ENCODE measurements at regions not wholly inside any gene's neighbourhood (a gene's known extent, or its start where the extent isn't known, plus 50 kb on each side); places are given as distances from the start of the nearest gene placed in this dataset.

GRCh38 chrX:140391313-140391712 lies 113.6 kb downstream of the SOX3 start:
- no peak overlapping the region for H2AFZ ChIP-seq (ENCODE audit: control insufficient read depth, low read depth, low read length)
- no peak overlapping the region for H3K27ac ChIP-seq (ENCODE audit: control insufficient read depth, insufficient read depth)
- no peaks in the 10 kb centered on the region for H3K36me3 ChIP-seq (ENCODE audit: control insufficient read depth in 2 of 2, insufficient read depth in 2 of 2, low read length in 1 of 2)
- H3K27me3 ChIP-seq (replicated peaks in 1 of 2; ENCODE audit: control insufficient read depth in 2 of 2, insufficient read depth in 2 of 2, low read length in 1 of 2), result no peaks in the 10 kb centered on the region
- no peak for FAIRE-seq
- no peak for ATAC-seq
- H4K20me1 ChIP-seq (ENCODE audit: control insufficient read depth, insufficient read depth), result no peaks in the 10 kb centered on the region
- no peaks in the 10 kb centered on the region for H3K4me1 ChIP-seq (ENCODE audit: control insufficient read depth, insufficient read depth, low read length)
- no peak overlapping the region for H3K4me3 ChIP-seq
- H3K9ac ChIP-seq (ENCODE audit: control insufficient read depth, insufficient read depth, low read length), result no peak overlapping the region
- SMC1A ChIA-PET (ENCODE audit: uncharacterized antibody, unreplicated experiment), result no interaction called here
- 3% methylated on average over 3 of the region's 3 CpGs for WGBS (ENCODE audit: insufficient coverage, insufficient replicate concordance, low lambda C conversion rate, missing lambda C conversion rate)
- in situ Hi-C loops (cut with MboI), result no loop called here
- no peak for DNase-seq (ENCODE audit: low read depth, low spot score)
- intact Hi-C loops (cut with micrococcal nuclease; ENCODE audit: unreplicated experiment), result no loop called here
- CTCF ChIA-PET, result no interaction called here
- no peak overlapping the region for H3K4me2 ChIP-seq (ENCODE audit: control insufficient read depth, insufficient read depth)
- no peaks in the 10 kb centered on the region for H3K79me2 ChIP-seq (ENCODE audit: control insufficient read depth, insufficient read depth, low read length)
- H3K9me3 ChIP-seq (replicated peaks; ENCODE audit: control insufficient read depth, insufficient read depth, low read length), result no peaks in the 10 kb centered on the region
- RAD21 ChIA-PET (ENCODE audit: unreplicated experiment), result no interaction called here
- POLR2A ChIA-PET, result no interaction called here
- TF ChIP-seq ZNF687 (IDR thresholded peaks at IDR 0.05) (no peak), POU2F2 (IDR thresholded peaks at IDR 0.05; ENCODE audit: borderline replicate concordance, low read depth, low read length) (no peak), PAX5 (IDR thresholded peaks at IDR 0.05; ENCODE audit: borderline replicate concordance, low read depth, low read length) (no peak), FOXK2 (IDR thresholded peaks at IDR 0.05) (no peak)
- BruUV-seq (replicated peaks), result no TSS peak

- Histone ChIP-seq H2AFZ (ENCODE audit: control insufficient read depth, low read depth, low read length) (no peak overlapping the region), H3K9me3 (replicated peaks; ENCODE audit: control insufficient read depth, insufficient read depth, low read length) (no peaks in the 10 kb centered on the region), H4K20me1 (ENCODE audit: control insufficient read depth, insufficient read depth) (no peaks in the 10 kb centered on the region), H3K4me1 (ENCODE audit: control insufficient read depth, insufficient read depth, low read length) (no peaks in the 10 kb centered on the region), H3K36me3 (ENCODE audit: control insufficient read depth in 2 of 2, insufficient read depth in 2 of 2, low read length in 1 of 2) (no peaks in the 10 kb centered on the region), H3K4me2 (ENCODE audit: control insufficient read depth, insufficient read depth) (no peak overlapping the region), H3K9ac (ENCODE audit: control insufficient read depth, insufficient read depth, low read length) (no peak overlapping the region), H3K4me3 (no peak overlapping the region), H3K79me2 (ENCODE audit: control insufficient read depth, insufficient read depth, low read length) (no peaks in the 10 kb centered on the region), H3K27ac (ENCODE audit: control insufficient read depth, insufficient read depth) (no peak overlapping the region), H3K27me3 (replicated peaks in 1 of 2; ENCODE audit: control insufficient read depth in 2 of 2, insufficient read depth in 2 of 2, low read length in 1 of 2) (no peaks in the 10 kb centered on the region; a peak in 1 of 4 replicates)
- ChIA-PET POLR2A (no interaction called here), CTCF (interaction anchor here (1.7 kb wide), 1 partner anchor 18 kb away, joined by 3 read pairs; no protein-coding TSS in a partner anchor), SMC1A (ENCODE audit: uncharacterized antibody, unreplicated experiment) (no interaction called here), RAD21 (ENCODE audit: unreplicated experiment) (no interaction called here)
- in situ Hi-C loops (cut with MboI), result no loop called here
- no peak for DNase-seq (ENCODE audit: low read depth, low spot score)
- no peak for FAIRE-seq
- BruUV-seq (replicated peaks), result no TSS peak
- no peak for ATAC-seq
- intact Hi-C loops (cut with micrococcal nuclease; ENCODE audit: unreplicated experiment), result no loop called here
- WGBS (ENCODE audit: insufficient coverage, insufficient replicate concordance, low lambda C conversion rate, missing lambda C conversion rate), result 42% methylated on average over 3 of the region's 3 CpGs
- no peak for TF ChIP-seq RB1 (IDR thresholded peaks at IDR 0.05; ENCODE audit: borderline replicate concordance)
These were observed 115.5 kb downstream of the SOX3 start for GRCh38 chrX:140389331-140389730.
